HG03095 (cell line): ENCODE measurements at regions not wholly inside any gene's neighbourhood (a gene's known extent, or its start where the extent isn't known, plus 50 kb on each side); places are given as distances from the start of the nearest gene placed in this dataset.

ENCODE experiments used
- ATAC-seq: cut with Tn5 transposase; IDR thresholded peaks from one replicate; pipeline ENCODE4 v1.9.1; 2021; ENCODE audit warnings: moderate library complexity; ENCODE audit not compliant: unreplicated experiment

DNA sequence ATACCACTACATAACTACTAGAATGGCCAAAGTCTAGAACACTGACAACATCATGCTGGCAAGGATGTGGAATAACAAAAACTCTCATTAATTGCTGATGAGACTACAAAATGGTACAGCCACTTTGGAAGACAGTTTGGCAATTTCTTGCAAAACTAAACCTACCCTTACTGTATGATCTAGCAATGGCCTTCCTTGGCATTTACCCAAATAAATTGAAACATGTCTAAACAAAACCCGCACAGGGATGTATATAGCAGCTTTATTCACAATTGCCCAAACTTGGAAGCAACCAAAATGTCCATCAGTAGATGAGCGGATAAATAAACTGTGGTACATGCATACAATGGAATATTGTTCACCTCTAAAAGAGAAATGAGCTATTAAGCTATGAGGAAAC, 87.9 kb upstream of the SLC24A5 start:
- ATAC-seq, result no peak

- ATAC-seq, result no peak
Observed at GRCh38 chr15:48038221-48038620, 82.6 kb upstream of the SLC24A5 start.

- ATAC-seq, result no peak
Observed at GRCh38 chr15:48040166-48040817, 80.5 kb upstream of the SLC24A5 start.

- ATAC-seq, result no peak
Observed at GRCh38 chr15:48041454-48041853, 79.3 kb upstream of the SLC24A5 start.

GRCh38 chr15:48046813-48047438, 73.9 kb upstream of the SLC24A5 start:
- ATAC-seq, result no peak

DNA sequence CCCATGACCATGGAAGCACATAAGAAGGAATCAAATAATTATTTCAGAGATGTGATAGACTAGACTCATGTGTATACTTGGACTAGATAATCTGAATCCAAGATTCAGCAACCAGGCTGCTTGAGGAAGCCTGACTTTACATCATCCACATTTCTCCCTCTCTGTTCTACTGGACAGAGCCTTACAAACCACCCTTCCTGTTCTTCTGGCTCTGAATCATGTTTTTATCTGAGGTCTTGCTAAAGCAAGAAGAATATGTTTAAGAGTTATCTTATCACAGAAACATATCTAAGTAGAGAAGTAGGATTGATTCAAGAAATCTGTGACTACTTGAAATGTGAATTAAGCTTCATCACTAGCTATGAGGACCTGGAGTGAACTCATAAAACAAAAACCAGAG, 71.1 kb upstream of the SLC24A5 start:
- no peak for ATAC-seq

- no peak for ATAC-seq
Observed at GRCh38 chr15:48052946-48053345, 67.8 kb upstream of the SLC24A5 start.

- no peak for ATAC-seq
Observed at GRCh38 chr15:48058371-48058770, 62.4 kb upstream of the SLC24A5 start.

DNA sequence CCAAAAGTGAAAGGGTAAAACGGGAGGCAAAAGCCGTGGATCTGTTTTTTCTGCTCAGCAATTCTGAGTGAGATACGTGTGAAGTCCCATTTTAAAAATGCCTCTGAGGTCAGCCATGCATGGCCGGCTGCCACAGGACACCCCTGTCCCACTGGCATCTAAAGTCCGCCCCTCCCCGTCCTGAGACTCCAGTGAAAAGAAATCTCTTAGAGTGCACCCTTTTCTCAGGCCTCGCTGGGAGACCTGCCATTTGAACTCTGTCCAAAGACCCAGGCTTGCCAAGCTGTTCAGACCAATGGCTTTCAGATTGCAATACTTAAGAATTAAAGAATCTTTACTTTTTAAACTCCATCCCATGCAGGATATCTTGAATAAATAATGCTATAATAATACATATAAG, 61.0 kb upstream of the SLC24A5 start:
- ATAC-seq, result no peak

DNA sequence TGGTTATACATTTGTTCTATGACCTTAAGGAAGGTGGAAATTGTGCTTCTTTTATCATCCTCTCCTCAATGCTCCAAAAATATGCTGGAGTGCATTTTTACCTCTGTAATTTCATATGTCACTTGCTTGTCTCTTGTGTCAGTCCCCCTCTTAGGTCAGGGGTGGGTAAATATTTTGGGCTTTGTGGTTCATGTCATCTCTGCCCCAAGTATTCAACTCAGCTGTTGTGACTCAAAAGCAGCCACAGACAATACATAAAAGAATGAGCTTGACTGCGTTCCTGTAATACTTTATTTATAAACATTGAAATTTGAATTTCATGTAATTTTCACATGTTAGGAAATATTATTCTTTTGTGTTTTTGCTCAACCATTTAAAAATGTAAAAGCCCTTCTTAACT, 60.4 kb upstream of the SLC24A5 start:
- no peak for ATAC-seq

DNA sequence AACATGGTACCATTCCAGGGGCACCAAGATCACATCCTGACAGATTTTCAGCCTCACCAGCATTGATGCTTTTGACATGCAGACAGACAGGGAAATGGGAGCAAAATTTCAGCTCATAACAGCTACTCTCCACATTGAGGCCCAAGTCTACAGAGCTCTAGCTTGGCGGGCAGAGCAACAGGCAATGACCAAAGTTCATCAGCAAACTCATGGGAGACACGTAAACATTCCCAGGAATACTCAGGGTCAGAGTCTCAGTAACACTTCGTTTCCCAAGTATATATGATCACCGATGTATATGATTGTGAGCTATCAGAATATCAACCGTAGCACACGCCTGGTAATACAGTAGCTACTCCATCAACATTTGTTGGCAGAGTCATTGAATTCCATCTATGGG, 59.2 kb upstream of the SLC24A5 start:
- no peak for ATAC-seq

GRCh38 chr15:48062148-48062872, 58.5 kb upstream of the SLC24A5 start:
- no peak for ATAC-seq

GRCh38 chr15:48063411-48063985, 57.3 kb upstream of the SLC24A5 start:
- ATAC-seq, result no peak

GRCh38 chr15:48064421-48064820, 56.4 kb upstream of the SLC24A5 start:
- ATAC-seq, result no peak

DNA sequence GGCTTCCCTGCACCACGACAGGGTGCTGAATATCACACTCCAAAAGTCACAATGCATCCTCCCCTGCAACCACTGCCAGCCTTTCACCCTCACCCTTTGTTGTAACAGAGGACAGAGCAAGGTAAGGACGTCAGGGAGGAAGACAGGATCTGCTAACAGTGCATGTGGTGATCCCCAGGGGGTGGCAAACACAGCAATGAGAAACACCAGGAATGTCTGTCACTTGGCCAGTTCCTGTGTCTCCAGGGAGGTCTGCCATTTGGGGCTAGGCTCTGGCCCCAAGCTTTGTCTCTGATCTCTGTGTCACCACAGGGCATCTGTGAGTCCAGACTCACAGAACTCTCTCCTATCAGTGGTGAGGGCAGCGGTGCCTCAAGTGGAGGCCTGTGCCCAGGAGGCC, 54.3 kb upstream of the SLC24A5 start:
- ATAC-seq, result no peak
